ENCODE measurements at regions not wholly inside any gene's neighbourhood (a gene's known extent, or its start where the extent isn't known, plus 50 kb on each side); places are given as distances from the start of the nearest gene placed in this dataset.

GRCh38 chr6:168823397-168824212 is 382.6 kb downstream of the SMOC2 start:
- no peaks in the 10 kb centered on the region for H3K79me2 ChIP-seq (ENCODE audit: insufficient read depth, low read length)
- no peaks in the 10 kb centered on the region for H3K27me3 ChIP-seq (ENCODE audit: insufficient read depth, low read length)
- Mint-ChIP-seq H3K9me3 (ENCODE audit: unreplicated experiment) (no peaks in the 10 kb centered on the region), H3K4me3 (ENCODE audit: unreplicated experiment) (no peak overlapping the region), H3K36me3 (ENCODE audit: low read depth, unreplicated experiment) (no peaks in the 10 kb centered on the region), H3K27ac (ENCODE audit: unreplicated experiment) (no peak overlapping the region), H3K4me1 (ENCODE audit: low read depth, unreplicated experiment) (peaks cover 26% of the 10 kb centered on the region), H3K27me3 (ENCODE audit: low read depth, unreplicated experiment) (no peaks in the 10 kb centered on the region)
- no peaks in the 10 kb centered on the region for H3K4me1 ChIP-seq (ENCODE audit: insufficient read depth, low read length)
- H3K9me3 ChIP-seq (ENCODE audit: insufficient read depth, low read depth, low read length): peaks cover 4% of the 10 kb centered on the region
- H3K27ac ChIP-seq (ENCODE audit: low read depth, low read length): no peak overlapping the region
- no peak for DNase-seq (ENCODE audit: low read depth)
- H4K20me1 ChIP-seq (ENCODE audit: insufficient read depth, low read length): no peaks in the 10 kb centered on the region
- H2AFZ ChIP-seq (ENCODE audit: low read depth, low read length): no peak overlapping the region
- H3K4me3 ChIP-seq (ENCODE audit: insufficient read depth, low read depth, low read length): no peak overlapping the region
- no peaks in the 10 kb centered on the region for H3K36me3 ChIP-seq (ENCODE audit: insufficient read depth, low read length)
- TF ChIP-seq CTCF (IDR thresholded peaks at IDR 0.05; ENCODE audit: insufficient read depth, low read depth, low read length): no peak
- no peak for TF ChIP-seq EZH2 (IDR thresholded peaks at IDR 0.05; ENCODE audit: insufficient read depth, low read length)
- no peak overlapping the region for H3K9ac ChIP-seq (ENCODE audit: low read length)
- no peak for FAIRE-seq
- H3K4me2 ChIP-seq (ENCODE audit: low read length): no peak overlapping the region

- no peak for DNase-seq (ENCODE audit: low read depth)
- Histone ChIP-seq H3K4me1 (ENCODE audit: insufficient read depth, low read length) (no peaks in the 10 kb centered on the region), H3K27ac (ENCODE audit: low read depth, low read length) (no peak overlapping the region), H3K4me2 (ENCODE audit: low read length) (no peak overlapping the region), H3K9me3 (ENCODE audit: insufficient read depth, low read depth, low read length) (peaks cover 7% of the 10 kb centered on the region), H4K20me1 (ENCODE audit: insufficient read depth, low read length) (no peaks in the 10 kb centered on the region), H3K36me3 (ENCODE audit: insufficient read depth, low read length) (no peaks in the 10 kb centered on the region), H2AFZ (ENCODE audit: low read depth, low read length) (no peak overlapping the region), H3K9ac (ENCODE audit: low read length) (no peak overlapping the region), H3K79me2 (ENCODE audit: insufficient read depth, low read length) (no peaks in the 10 kb centered on the region), H3K4me3 (ENCODE audit: insufficient read depth, low read depth, low read length) (no peak overlapping the region), H3K27me3 (ENCODE audit: insufficient read depth, low read length) (no peaks in the 10 kb centered on the region)
- H3K27me3 Mint-ChIP-seq (ENCODE audit: low read depth, unreplicated experiment): no peaks in the 10 kb centered on the region
- H3K27ac Mint-ChIP-seq (ENCODE audit: unreplicated experiment): no peak overlapping the region
- H3K4me1 Mint-ChIP-seq (ENCODE audit: low read depth, unreplicated experiment): peaks cover 15% of the 10 kb centered on the region
- H3K9me3 Mint-ChIP-seq (ENCODE audit: unreplicated experiment): no peaks in the 10 kb centered on the region
- FAIRE-seq: no peak
- no peak for TF ChIP-seq EZH2 (IDR thresholded peaks at IDR 0.05; ENCODE audit: insufficient read depth, low read length)
- TF ChIP-seq CTCF (IDR thresholded peaks at IDR 0.05; ENCODE audit: insufficient read depth, low read depth, low read length): no peak
- no peak overlapping the region for H3K4me3 Mint-ChIP-seq (ENCODE audit: unreplicated experiment)
- no peaks in the 10 kb centered on the region for H3K36me3 Mint-ChIP-seq (ENCODE audit: low read depth, unreplicated experiment)
These were observed 381.4 kb downstream of the SMOC2 start for GRCh38 chr6:168822376-168822775.

- Mint-ChIP-seq H3K27ac (ENCODE audit: unreplicated experiment) (no peak overlapping the region), H3K9me3 (ENCODE audit: unreplicated experiment) (no peaks in the 10 kb centered on the region), H3K36me3 (ENCODE audit: low read depth, unreplicated experiment) (no peaks in the 10 kb centered on the region), H3K4me3 (ENCODE audit: unreplicated experiment) (no peak overlapping the region), H3K27me3 (ENCODE audit: low read depth, unreplicated experiment) (no peaks in the 10 kb centered on the region), H3K4me1 (ENCODE audit: low read depth, unreplicated experiment) (peaks cover 12% of the 10 kb centered on the region)
- no peak overlapping the region for H3K27ac ChIP-seq (ENCODE audit: low read depth, low read length)
- H3K9me3 ChIP-seq (ENCODE audit: insufficient read depth, low read depth, low read length): peaks cover 13% of the 10 kb centered on the region
- no peak overlapping the region for H3K9ac ChIP-seq (ENCODE audit: low read length)
- no peaks in the 10 kb centered on the region for H3K27me3 ChIP-seq (ENCODE audit: insufficient read depth, low read length)
- DNase-seq (ENCODE audit: low read depth) (no peak), FAIRE-seq (no peak)
- H2AFZ ChIP-seq (ENCODE audit: low read depth, low read length): no peak overlapping the region
- H3K36me3 ChIP-seq (ENCODE audit: insufficient read depth, low read length): no peaks in the 10 kb centered on the region
- TF ChIP-seq CTCF (IDR thresholded peaks at IDR 0.05; ENCODE audit: insufficient read depth, low read depth, low read length) (no peak), EZH2 (IDR thresholded peaks at IDR 0.05; ENCODE audit: insufficient read depth, low read length) (no peak)
- no peak overlapping the region for H3K4me2 ChIP-seq (ENCODE audit: low read length)
- H3K4me3 ChIP-seq (ENCODE audit: insufficient read depth, low read depth, low read length): no peak overlapping the region
- H3K4me1 ChIP-seq (ENCODE audit: insufficient read depth, low read length): no peaks in the 10 kb centered on the region
- H4K20me1 ChIP-seq (ENCODE audit: insufficient read depth, low read length): no peaks in the 10 kb centered on the region
- H3K79me2 ChIP-seq (ENCODE audit: insufficient read depth, low read length): no peaks in the 10 kb centered on the region
These were observed 378.6 kb downstream of the SMOC2 start for GRCh38 chr6:168819546-168819945.
